ENCODE measurements at regions not wholly inside any gene's neighbourhood (a gene's known extent, or its start where the extent isn't known, plus 50 kb on each side); places are given as distances from the start of the nearest gene placed in this dataset.

GRCh38 chr14:96964726-96965415 is 167.7 kb downstream of the VRK1 start:
- no peak for TF ChIP-seq POLR2A (IDR thresholded peaks at IDR 0.05; ENCODE audit: low read depth, low read length)
- TF ChIP-seq TAF1 (IDR thresholded peaks at IDR 0.05; ENCODE audit: low read depth, low read length): no peak
- no peak for TF ChIP-seq POLR2AphosphoS5 (IDR thresholded peaks at IDR 0.05; ENCODE audit: low read depth, low read length)
- no peak for TF ChIP-seq SPI1 (IDR thresholded peaks at IDR 0.05; ENCODE audit: low read depth, low read length)
- no peak for TF ChIP-seq POU2F2 (IDR thresholded peaks at IDR 0.05; ENCODE audit: low read depth, low read length)

Measured in GM12891 (cell line).